HepG2 (cell line): ENCODE measurements at regions not wholly inside any gene's neighbourhood (a gene's known extent, or its start where the extent isn't known, plus 50 kb on each side); places are given as distances from the start of the nearest gene placed in this dataset.
"Not testable (repeated sequence)": the region's sequence is repeated elsewhere in the genome, so short reads cannot be mapped to it uniquely, and the experiment has no call there.

ENCODE experiments used
- ATAC-seq: fragments of 200-7000 bp; cut with Tn5 transposase; 3 replicates; pipeline ENCODE4 v1.9.1; 2020; ENCODE audit warnings: mild to moderate bottlenecking, moderate library complexity
- BruUV-seq: library from RNA; stranded (reverse); fragments of 400-500 nt; replicated peaks from 2 replicates; lab custom pipeline; 2021; lab: Mats Ljungman, UMichigan
- CTCF ChIA-PET: fragments of 300-600 bp; formaldehyde crosslinking; extraction: SDS; loops from one replicate; lab custom pipeline; 2021; ENCODE audit warnings: low total read pairs, inconsistent platforms, low intra/inter-chr PET ratio; lab: Yijun Ruan, JAX
- POLR2A ChIA-PET: fragments of 350-600 bp; sonication (Branson Sonifier 250); formaldehyde crosslinking; loops from one replicate; lab custom pipeline; 2020; ENCODE audit warnings: antibody characterized with exemption, inconsistent platforms; lab: Yijun Ruan, JAX
- DNase-seq: peaks from one replicate; pipeline ENCODE4 v3.0.0-alpha.2; 2015; ENCODE audit warnings: low spot score
- FAIRE-seq: peaks from 3 replicates; lab custom pipeline; 2011; peaks lifted over from hg19 to GRCh38; lab: Jason Lieb, UNC
- H2AFZ ChIP-seq: one replicate; pipeline ENCODE4 v1.6.1; 2011; ENCODE audit warnings: low read length, inconsistent platforms
- H3K27ac ChIP-seq: fragments of 300-600 bp; 3 replicates; pipeline ENCODE4 v1.8.0; 2011; ENCODE audit warnings: mixed run types, mild to moderate bottlenecking, mixed read lengths, low read length, inconsistent platforms; ENCODE audit not compliant: insufficient read depth; ENCODE audit errors: extremely low read length
- H3K27me3 ChIP-seq, 2 experiments: fragments of 200-600 bp in 1 of 2; 2 replicates in 1 of 2; 3 replicates in 1 of 2; pipeline versions ENCODE4 v1.6.0 to v1.8.0; 2011; ENCODE audit warnings: low read length in 2 of 2, mild to moderate bottlenecking in 2 of 2, moderate library complexity in 2 of 2, inconsistent platforms in 1 of 2; ENCODE audit not compliant: insufficient read depth in 2 of 2, control insufficient read depth in 1 of 2
- H3K36me3 ChIP-seq, 2 experiments: fragments of 200-600 bp in 1 of 2; replicated peaks in 1 of 2; 2 replicates in 1 of 2; 3 replicates in 1 of 2; pipeline versions ENCODE4 v1.5.1 to v1.8.0; 2011; ENCODE audit warnings: low read length in 2 of 2, inconsistent platforms in 1 of 2; ENCODE audit not compliant: insufficient read depth in 2 of 2, control insufficient read depth in 1 of 2
- H3K4me1 ChIP-seq: 2 replicates; pipeline ENCODE4 v1.5.1; 2012; ENCODE audit warnings: low read length, inconsistent platforms; ENCODE audit not compliant: insufficient read depth
- H3K4me2 ChIP-seq: 2 replicates; pipeline ENCODE4 v1.6.0; 2011; ENCODE audit warnings: low read depth, low read length, inconsistent platforms
- H3K4me3 ChIP-seq, 3 experiments: fragments of 200-600 bp in 1 of 3; sonication (generic), shearing (Covaris generic) in 1 of 3; replicated peaks in 1 of 3; 2 replicates each; pipeline ENCODE4 v1.5.1; 2011 to 2016; ENCODE audit warnings: low read length in 3 of 3, inconsistent platforms in 2 of 3, low read depth in 2 of 3, mild to moderate bottlenecking in 2 of 3, control low read depth in 1 of 3, mixed read lengths in 1 of 3; ENCODE audit not compliant: insufficient read depth in 1 of 3
- H3K79me2 ChIP-seq: one replicate; pipeline ENCODE4 v1.6.1; 2011; ENCODE audit warnings: low read length, inconsistent platforms; ENCODE audit not compliant: insufficient read depth
- H3K9ac ChIP-seq: 2 replicates; pipeline ENCODE4 v1.6.0; 2011; ENCODE audit warnings: mild to moderate bottlenecking, low read depth, low read length, inconsistent platforms; ENCODE audit not compliant: insufficient read depth
- H3K9me3 ChIP-seq: 2 replicates; pipeline ENCODE4 v1.5.1; 2012; ENCODE audit warnings: mild to moderate bottlenecking, low read length
- H4K20me1 ChIP-seq: 2 replicates; pipeline ENCODE4 v1.6.0; 2011; ENCODE audit warnings: inconsistent platforms, mild to moderate bottlenecking, low read length, moderate library complexity; ENCODE audit not compliant: insufficient read depth
- REL ChIP-seq: sonication (generic); formaldehyde crosslinking; conservative IDR thresholded peaks from 2 replicates; pipeline ENCODE4 v1.8.0; 2022; ENCODE audit warnings: mild to moderate bottlenecking, missing genetic modification reagents, moderate library complexity
- WGBS: methylation state at CpG from one replicate; pipeline ENCODE4 v1.1.6; 2017; ENCODE audit warnings: low lambda C conversion rate; 5-methylcytosine and 5-hydroxymethylcytosine counted together
- in situ Hi-C: cut with HindIII; loops from 2 replicates; pipeline ENCODE4 v1.10.0; 2017; ENCODE audit warnings: low pct_unique_long_range_greater_than_20kb; ENCODE audit not compliant: extremely low pct_ligation_motif_present
- intact Hi-C: fragments of 100-400 bp; cut with micrococcal nuclease; formaldehyde crosslinking; loops from one replicate; pipeline ENCODE4 v1.10.0; 2022; ENCODE audit not compliant: unreplicated experiment
- TF ChIP-seq, protein P1 (sequence below): sonication (generic); formaldehyde crosslinking; IDR thresholded peaks from 2 replicates; pipeline ENCODE4 v1.4.0; 2020; ENCODE audit warnings: low read depth, missing genetic modification reagents

GRCh38 chr11:90426442-90426841, 203.6 kb upstream of the CHORDC1 start (continued):
- TF ChIP-seq, protein P1, sequence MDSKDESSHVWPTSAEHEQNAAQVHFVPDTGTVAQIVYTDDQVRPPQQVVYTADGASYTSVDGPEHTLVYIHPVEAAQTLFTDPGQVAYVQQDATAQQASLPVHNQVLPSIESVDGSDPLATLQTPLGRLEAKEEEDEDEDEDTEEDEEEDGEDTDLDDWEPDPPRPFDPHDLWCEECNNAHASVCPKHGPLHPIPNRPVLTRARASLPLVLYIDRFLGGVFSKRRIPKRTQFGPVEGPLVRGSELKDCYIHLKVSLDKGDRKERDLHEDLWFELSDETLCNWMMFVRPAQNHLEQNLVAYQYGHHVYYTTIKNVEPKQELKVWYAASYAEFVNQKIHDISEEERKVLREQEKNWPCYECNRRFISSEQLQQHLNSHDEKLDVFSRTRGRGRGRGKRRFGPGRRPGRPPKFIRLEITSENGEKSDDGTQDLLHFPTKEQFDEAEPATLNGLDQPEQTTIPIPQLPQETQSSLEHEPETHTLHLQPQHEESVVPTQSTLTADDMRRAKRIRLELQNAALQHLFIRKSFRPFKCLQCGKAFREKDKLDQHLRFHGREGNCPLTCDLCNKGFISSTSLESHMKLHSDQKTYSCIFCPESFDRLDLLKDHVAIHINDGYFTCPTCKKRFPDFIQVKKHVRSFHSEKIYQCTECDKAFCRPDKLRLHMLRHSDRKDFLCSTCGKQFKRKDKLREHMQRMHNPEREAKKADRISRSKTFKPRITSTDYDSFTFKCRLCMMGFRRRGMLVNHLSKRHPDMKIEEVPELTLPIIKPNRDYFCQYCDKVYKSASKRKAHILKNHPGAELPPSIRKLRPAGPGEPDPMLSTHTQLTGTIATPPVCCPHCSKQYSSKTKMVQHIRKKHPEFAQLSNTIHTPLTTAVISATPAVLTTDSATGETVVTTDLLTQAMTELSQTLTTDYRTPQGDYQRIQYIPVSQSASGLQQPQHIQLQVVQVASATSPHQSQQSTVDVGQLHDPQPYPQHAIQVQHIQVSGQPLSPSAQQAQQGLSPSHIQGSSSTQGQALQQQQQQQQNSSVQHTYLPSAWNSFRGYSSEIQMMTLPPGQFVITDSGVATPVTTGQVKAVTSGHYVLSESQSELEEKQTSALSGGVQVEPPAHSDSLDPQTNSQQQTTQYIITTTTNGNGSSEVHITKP (CRISPR knock-in tag) = no peak

GRCh38 chr11:90423378-90423777, 200.5 kb upstream of the CHORDC1 start:
- TF ChIP-seq REL (CRISPR knock-in tag) = no peak
- TF ChIP-seq, all 625 proteins: peak for 0
- H3K9me3 ChIP-seq = no peaks in the 10 kb centered on the region
- no peak overlapping the region for H2AFZ ChIP-seq
- ChIA-PET POLR2A (no interaction called here), CTCF (no interaction called here)
- H3K4me2 ChIP-seq = no peak overlapping the region
- no peaks in the 10 kb centered on the region for H3K27me3 ChIP-seq
- no peaks in the 10 kb centered on the region for H3K79me2 ChIP-seq
- BruUV-seq = no TSS peak
- H4K20me1 ChIP-seq = no peaks in the 10 kb centered on the region
- no peaks in the 10 kb centered on the region for H3K36me3 ChIP-seq
- no peak for ATAC-seq
- H3K4me1 ChIP-seq = no peaks in the 10 kb centered on the region
- no peak for FAIRE-seq
- H3K9ac ChIP-seq = peak overlapping the region; percentile 2; the same call in 1 of the 2 replicates
- in situ Hi-C loops = no loop called here
- no peak overlapping the region for H3K4me3 ChIP-seq
- no peak overlapping the region for H3K27ac ChIP-seq
- intact Hi-C loops = no loop called here
- 56% methylated on average over 1 of the region's 1 CpG for WGBS
- DNase-seq = no peak

DNA sequence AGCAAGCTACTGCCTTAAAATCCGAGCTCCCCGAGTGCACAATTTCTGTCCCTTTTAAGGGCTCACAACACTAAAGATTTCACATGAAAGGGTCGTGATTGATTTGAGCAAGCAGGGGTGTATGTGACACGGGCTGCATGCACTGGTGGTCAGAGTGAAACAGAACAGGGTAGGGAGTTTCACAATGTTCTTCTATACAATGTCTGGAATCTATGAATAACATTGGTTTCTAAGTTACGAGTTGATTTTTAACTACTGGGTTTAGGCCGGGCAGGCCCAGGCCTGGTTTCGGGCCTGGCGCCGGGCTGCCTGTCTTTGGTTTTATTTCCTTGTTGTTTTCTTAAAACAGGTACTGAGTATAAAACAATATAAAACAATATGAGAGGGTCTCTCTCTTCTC, 199.9 kb upstream of the CHORDC1 start:
- not testable (repeated sequence) for BruUV-seq

More for the DNA sequence above, 199.9 kb upstream of the CHORDC1 start:
- FAIRE-seq, H3K27ac ChIP-seq, H3K4me1 ChIP-seq, H4K20me1 ChIP-seq, DNase-seq, H3K4me3 ChIP-seq, CTCF ChIA-PET, H3K4me2 ChIP-seq, H3K27me3 ChIP-seq, in situ Hi-C loops, H3K79me2 ChIP-seq, H3K36me3 ChIP-seq, ATAC-seq, H2AFZ ChIP-seq, POLR2A ChIA-PET, intact Hi-C loops, H3K9me3 ChIP-seq: not testable (repeated sequence)
- WGBS = 34% methylated on average over 8 of the region's 9 CpGs
- 0 out of 2 replicates have a peak overlapping the region, but pooled peaks have one; percentile 2 for H3K9ac ChIP-seq
